D721Med (cell line): ENCODE measurements at regions not wholly inside any gene's neighbourhood (a gene's known extent, or its start where the extent isn't known, plus 50 kb on each side); places are given as distances from the start of the nearest gene placed in this dataset.

Experiments used
- DNase-seq: peaks from one replicate; pipeline ENCODE4 v3.0.0; 2011; ENCODE audit warnings: low spot score; ENCODE audit not compliant: insufficient read length
- FAIRE-seq: peaks from 2 replicates; lab custom pipeline; 2011; peaks lifted over from hg19 to GRCh38; lab: Jason Lieb, UNC
- TF ChIP-seq, protein P1 (sequence below): IDR thresholded peaks from 2 replicates; pipeline ENCODE4 v1.5.1; 2012; ENCODE audit warnings: mild to moderate bottlenecking, control low read depth; ENCODE audit not compliant: insufficient read depth; ENCODE audit errors: missing control alignments

DNA sequence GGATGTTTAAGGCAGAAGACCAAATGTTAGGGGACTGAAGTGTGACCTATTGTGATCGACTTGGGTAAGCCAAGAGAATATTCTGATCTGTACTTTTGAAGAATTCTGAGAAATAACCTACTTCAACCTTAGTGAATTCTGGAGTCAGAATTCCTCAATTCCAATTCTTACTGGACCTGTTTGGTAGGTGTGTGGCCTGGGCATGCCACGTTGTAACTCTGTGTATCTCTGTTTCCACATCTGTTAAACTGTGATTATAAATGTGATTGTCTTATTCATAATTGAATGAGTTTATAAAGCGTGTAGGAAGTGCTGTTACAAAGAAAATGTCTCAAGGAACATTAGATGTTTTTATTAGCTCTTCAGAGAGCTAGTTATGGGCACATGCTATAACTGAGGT is 64.5 kb downstream of the TUSC1 start:
- FAIRE-seq, result no peak

DNA sequence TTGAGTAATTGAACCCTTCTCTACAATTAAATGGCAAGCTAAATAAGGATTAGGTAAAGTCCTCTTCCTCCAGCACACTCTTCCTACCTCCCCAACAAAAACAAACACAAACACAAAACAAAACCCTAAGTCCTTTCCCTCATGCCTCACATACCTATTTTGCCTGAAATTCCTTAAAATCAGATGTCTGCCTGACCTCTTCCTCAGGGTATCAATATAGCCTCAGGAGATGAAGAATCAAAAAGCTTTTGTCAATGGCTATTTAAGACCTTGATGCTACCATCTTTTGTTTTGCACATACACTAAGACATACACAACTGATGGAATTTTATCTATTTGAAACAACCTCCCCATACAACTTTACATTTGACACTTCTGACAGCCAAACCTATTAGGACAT is 75.1 kb downstream of the TUSC1 start:
- DNase-seq, result no peak
- no peak for FAIRE-seq
- TF ChIP-seq, protein P1, sequence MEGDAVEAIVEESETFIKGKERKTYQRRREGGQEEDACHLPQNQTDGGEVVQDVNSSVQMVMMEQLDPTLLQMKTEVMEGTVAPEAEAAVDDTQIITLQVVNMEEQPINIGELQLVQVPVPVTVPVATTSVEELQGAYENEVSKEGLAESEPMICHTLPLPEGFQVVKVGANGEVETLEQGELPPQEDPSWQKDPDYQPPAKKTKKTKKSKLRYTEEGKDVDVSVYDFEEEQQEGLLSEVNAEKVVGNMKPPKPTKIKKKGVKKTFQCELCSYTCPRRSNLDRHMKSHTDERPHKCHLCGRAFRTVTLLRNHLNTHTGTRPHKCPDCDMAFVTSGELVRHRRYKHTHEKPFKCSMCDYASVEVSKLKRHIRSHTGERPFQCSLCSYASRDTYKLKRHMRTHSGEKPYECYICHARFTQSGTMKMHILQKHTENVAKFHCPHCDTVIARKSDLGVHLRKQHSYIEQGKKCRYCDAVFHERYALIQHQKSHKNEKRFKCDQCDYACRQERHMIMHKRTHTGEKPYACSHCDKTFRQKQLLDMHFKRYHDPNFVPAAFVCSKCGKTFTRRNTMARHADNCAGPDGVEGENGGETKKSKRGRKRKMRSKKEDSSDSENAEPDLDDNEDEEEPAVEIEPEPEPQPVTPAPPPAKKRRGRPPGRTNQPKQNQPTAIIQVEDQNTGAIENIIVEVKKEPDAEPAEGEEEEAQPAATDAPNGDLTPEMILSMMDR, result no peak

More for the DNA sequence above, 64.5 kb downstream of the TUSC1 start:
- TF ChIP-seq, protein P1, result no peak
- DNase-seq, result no peak

DNA sequence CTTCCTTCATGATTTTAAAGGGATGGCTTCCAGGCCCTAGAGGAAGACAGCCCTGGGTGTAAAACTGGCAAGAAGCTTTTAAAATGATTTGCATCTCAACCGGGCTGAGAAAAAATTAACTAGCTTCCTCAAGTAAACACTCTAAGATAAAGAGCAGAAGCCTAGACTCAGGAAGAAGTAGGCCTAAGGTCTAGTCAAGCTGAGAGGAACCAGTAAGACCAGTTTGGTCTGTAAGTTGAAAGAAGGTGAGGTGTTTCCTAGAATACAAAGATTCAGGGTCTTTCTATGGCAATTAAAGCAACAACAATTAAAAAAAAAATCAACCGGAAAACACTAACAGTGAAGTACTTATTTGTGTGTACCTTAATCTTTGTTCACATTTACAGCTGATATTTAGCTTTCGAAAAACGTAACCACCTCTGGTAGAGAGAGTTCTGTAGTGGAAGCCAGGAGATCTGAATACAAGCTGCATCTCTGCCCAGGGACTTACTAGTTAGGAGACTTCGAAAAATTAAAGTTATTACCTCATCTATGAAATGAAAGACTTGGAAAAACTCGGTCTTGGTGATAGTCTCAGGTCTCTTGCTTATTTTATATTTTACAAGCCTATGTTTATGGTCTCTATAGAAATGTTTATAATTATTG is 75.7 kb downstream of the TUSC1 start:
- no peak for FAIRE-seq
- TF ChIP-seq, protein P1, result no peak
- DNase-seq, result no peak

DNA sequence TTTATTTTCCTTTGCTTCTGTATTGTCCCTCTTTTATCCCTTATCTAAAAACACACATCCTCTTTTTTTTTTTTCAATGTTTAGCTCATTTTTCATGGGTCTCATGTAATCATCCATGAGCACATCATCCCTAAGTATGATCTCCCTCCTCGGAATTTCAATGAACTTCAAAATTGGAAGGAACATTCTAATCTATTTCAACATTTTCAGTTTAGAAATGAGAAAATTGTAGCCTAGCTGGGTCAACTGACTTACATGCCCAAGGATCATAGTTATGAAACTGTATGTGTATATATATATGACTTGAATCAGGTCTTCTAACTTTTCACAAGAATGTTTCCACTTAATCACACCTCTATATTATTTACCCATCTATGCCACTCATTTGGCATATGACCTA is 77.7 kb downstream of the TUSC1 start:
- TF ChIP-seq, protein P1, result no peak
- no peak for FAIRE-seq
- no peak for DNase-seq

DNA sequence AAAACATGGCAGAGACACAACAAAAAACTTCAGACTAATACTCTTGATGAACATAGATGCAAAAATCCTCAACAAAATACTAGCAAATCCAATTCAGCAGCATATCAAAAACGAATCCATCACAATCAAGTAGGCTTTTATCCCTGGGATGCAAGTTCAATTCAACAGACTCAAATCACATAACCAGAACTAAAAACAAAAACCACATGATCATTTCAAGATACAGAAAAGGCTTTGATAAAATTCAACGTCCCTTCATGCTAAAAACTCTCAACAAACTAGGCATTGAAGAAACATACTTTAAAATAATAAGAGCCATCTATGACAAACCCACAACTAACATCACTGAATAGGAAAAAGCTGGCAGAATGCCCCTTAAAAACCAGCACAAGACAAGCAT is 93.6 kb downstream of the TUSC1 start:
- TF ChIP-seq, protein P1, result no peak
- FAIRE-seq (no peak), DNase-seq (no peak)

DNA sequence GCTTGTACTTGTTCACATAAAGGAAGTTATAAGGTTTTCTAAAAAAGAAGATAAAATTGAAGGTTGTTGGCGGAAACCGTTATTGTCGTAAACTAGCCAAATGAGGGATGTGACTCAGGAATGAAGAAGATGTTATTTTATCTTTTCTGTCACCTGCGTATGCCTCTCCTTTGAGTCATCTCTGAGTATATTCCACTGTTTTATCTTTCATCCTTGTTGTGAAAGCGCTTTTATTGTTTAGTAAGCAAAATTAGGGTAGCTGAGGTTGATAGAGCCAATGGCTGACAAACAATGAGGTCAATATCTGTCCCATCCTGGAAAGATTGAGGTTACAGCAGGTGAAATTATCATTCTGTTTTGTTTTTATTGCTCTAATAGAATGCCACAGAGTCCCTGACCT is 105.0 kb downstream of the TUSC1 start:
- no peak for DNase-seq
- FAIRE-seq, result no peak
- TF ChIP-seq, protein P1, result no peak

DNA sequence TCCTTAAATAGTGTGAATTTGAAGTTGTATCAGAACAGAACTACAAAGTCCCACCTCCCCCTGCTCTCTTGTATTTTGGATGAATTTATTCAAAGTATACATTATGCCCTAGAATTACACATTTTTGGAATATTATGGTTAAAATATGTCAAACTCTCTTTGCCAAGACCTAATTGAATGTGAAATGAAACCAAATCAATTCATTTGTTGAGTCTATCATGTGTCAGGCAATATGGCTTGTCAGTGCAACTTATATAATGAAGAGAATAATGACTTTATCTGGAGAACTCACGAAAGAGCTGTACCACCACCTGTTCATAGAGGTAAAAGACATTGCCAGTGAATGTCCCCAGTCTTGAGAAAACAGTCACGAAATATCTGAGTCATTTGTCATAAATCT is 106.8 kb downstream of the TUSC1 start:
- DNase-seq, result no peak
- TF ChIP-seq, protein P1, result no peak
- FAIRE-seq, result no peak
